ENCODE measurements at regions not wholly inside any gene's neighbourhood (a gene's known extent, or its start where the extent isn't known, plus 50 kb on each side); places are given as distances from the start of the nearest gene placed in this dataset.

DNA sequence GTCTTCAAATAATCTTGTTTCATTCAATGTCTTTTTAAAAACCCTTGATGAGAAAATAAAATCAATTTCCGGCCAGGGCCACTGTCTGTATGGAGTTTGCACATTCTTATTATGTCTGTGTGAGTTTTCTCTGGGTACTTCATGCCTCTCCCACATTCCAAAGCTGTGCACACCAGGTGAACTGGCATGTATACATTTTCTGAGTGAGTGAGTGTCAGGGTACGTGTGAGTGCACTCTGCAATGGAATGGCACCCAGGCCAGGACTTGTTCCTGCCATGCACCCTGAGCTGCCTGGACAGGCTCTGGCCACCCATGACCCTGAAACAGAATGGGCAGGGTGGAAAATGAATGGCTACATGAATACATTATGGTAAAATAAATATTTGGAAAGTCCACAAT, 61.3 kb downstream of the UBE2NL start:
- H3K9me1 ChIP-seq (ENCODE audit: control insufficient read depth, extremely low read depth, insufficient read depth, low read length) = no peaks in the 10 kb centered on the region
- no peaks in the 10 kb centered on the region for H4K20me1 ChIP-seq (ENCODE audit: control insufficient read depth, extremely low read depth, insufficient read depth, low read length)
- H3K4me1 ChIP-seq (ENCODE audit: control insufficient read depth, extremely low read depth, insufficient read depth, low read length) = peaks cover 4% of the 10 kb centered on the region
- TF ChIP-seq, protein P1, sequence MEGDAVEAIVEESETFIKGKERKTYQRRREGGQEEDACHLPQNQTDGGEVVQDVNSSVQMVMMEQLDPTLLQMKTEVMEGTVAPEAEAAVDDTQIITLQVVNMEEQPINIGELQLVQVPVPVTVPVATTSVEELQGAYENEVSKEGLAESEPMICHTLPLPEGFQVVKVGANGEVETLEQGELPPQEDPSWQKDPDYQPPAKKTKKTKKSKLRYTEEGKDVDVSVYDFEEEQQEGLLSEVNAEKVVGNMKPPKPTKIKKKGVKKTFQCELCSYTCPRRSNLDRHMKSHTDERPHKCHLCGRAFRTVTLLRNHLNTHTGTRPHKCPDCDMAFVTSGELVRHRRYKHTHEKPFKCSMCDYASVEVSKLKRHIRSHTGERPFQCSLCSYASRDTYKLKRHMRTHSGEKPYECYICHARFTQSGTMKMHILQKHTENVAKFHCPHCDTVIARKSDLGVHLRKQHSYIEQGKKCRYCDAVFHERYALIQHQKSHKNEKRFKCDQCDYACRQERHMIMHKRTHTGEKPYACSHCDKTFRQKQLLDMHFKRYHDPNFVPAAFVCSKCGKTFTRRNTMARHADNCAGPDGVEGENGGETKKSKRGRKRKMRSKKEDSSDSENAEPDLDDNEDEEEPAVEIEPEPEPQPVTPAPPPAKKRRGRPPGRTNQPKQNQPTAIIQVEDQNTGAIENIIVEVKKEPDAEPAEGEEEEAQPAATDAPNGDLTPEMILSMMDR (optimal IDR thresholded peaks at IDR 0.05 in 1 of 3, IDR thresholded peaks at IDR 0.05 in 1 of 3, conservative IDR thresholded peaks at IDR 0.05 in 1 of 3; ENCODE audit: extremely low read depth in 1 of 3, insufficient read depth in 2 of 3, low read length in 3 of 3) = no peak
- no peak for TF ChIP-seq EZH2 (IDR thresholded peaks at IDR 0.05; ENCODE audit: low read length)
- no peaks in the 10 kb centered on the region for H3K79me2 ChIP-seq (ENCODE audit: control insufficient read depth, insufficient read depth, low read length)
- no peak for FAIRE-seq
- no peak overlapping the region for H3K27ac ChIP-seq (ENCODE audit: control insufficient read depth, insufficient read depth, low read length)
- H3K36me3 ChIP-seq (ENCODE audit: control insufficient read depth in 2 of 2, extremely low read depth in 1 of 2, insufficient read depth in 2 of 2, low read length in 2 of 2) = no peaks in the 10 kb centered on the region
- DNase-seq (ENCODE audit: low read depth, low spot score) = peak; percentile 5
- peak overlapping the region; percentile 63 for H3K4me2 ChIP-seq (ENCODE audit: control insufficient read depth, extremely low read depth, insufficient read depth, low read depth, low read length)
- dilution Hi-C loops (cut with MboI; ENCODE audit: extremely low pct_ligation_motif_present, low sequenced_read_pairs) = no loop called here
- H3K4me3 ChIP-seq (ENCODE audit: control insufficient read depth in 2 of 3, extremely low read depth in 1 of 3, insufficient read depth in 2 of 3, low read depth in 1 of 3, low read length in 3 of 3) = no peak overlapping the region
- no peak overlapping the region for H3K9ac ChIP-seq (ENCODE audit: control insufficient read depth, extremely low read depth, insufficient read depth, low read length)
- H3K9me3 ChIP-seq (ENCODE audit: control insufficient read depth, low read depth, low read length) = no peaks in the 10 kb centered on the region
- no peaks in the 10 kb centered on the region for H3K27me3 ChIP-seq (ENCODE audit: control insufficient read depth, extremely low read depth, insufficient read depth, low read length)
- no peak overlapping the region for H2AFZ ChIP-seq (ENCODE audit: control insufficient read depth, low read length)

DNA sequence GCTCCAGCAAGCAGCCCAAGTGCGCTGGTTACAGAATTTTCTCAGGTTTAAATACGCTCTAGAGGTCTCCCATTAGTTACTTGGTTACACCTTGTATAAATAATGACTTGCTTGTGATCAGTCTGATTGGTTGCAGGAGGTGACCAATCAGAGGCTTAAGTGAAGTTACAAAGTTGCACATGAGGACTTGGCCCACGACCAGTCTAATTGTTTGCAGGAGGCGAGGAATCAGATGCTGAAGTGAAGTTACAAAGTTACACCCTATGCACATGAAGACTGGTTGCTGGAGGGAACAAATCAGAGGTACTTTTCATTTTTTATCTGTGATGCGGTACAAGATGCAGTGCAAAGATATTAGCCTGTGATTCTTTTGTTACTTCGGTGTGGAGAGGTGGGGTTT, 80.7 kb downstream of the UBE2NL start:
- H3K4me1 ChIP-seq (ENCODE audit: control insufficient read depth, extremely low read depth, insufficient read depth, low read length) = no peaks in the 10 kb centered on the region
- no peak for DNase-seq (ENCODE audit: low read depth, low spot score)
- no peak overlapping the region for H3K9ac ChIP-seq (ENCODE audit: control insufficient read depth, extremely low read depth, insufficient read depth, low read length)
- no peak overlapping the region for H3K27ac ChIP-seq (ENCODE audit: control insufficient read depth, insufficient read depth, low read length)
- H3K9me3 ChIP-seq (ENCODE audit: control insufficient read depth, low read depth, low read length) = no peaks in the 10 kb centered on the region
- H3K79me2 ChIP-seq (ENCODE audit: control insufficient read depth, insufficient read depth, low read length) = no peaks in the 10 kb centered on the region
- H3K9me1 ChIP-seq (ENCODE audit: control insufficient read depth, extremely low read depth, insufficient read depth, low read length) = no peaks in the 10 kb centered on the region
- H3K4me2 ChIP-seq (ENCODE audit: control insufficient read depth, extremely low read depth, insufficient read depth, low read depth, low read length) = no peak overlapping the region
- no peak overlapping the region for H2AFZ ChIP-seq (ENCODE audit: control insufficient read depth, low read length)
- H3K27me3 ChIP-seq (ENCODE audit: control insufficient read depth, extremely low read depth, insufficient read depth, low read length) = no peaks in the 10 kb centered on the region
- dilution Hi-C loops (cut with MboI; ENCODE audit: extremely low pct_ligation_motif_present, low sequenced_read_pairs) = no loop called here
- no peaks in the 10 kb centered on the region for H4K20me1 ChIP-seq (ENCODE audit: control insufficient read depth, extremely low read depth, insufficient read depth, low read length)
- TF ChIP-seq, protein P1 (optimal IDR thresholded peaks at IDR 0.05 in 1 of 3, IDR thresholded peaks at IDR 0.05 in 1 of 3, conservative IDR thresholded peaks at IDR 0.05 in 1 of 3; ENCODE audit: extremely low read depth in 1 of 3, insufficient read depth in 2 of 3, low read length in 3 of 3) = no peak
- no peak for TF ChIP-seq EZH2 (IDR thresholded peaks at IDR 0.05; ENCODE audit: low read length)
- H3K4me3 ChIP-seq (ENCODE audit: control insufficient read depth in 2 of 3, extremely low read depth in 1 of 3, insufficient read depth in 2 of 3, low read depth in 1 of 3, low read length in 3 of 3) = no peak overlapping the region
- no peak for FAIRE-seq
- no peaks in the 10 kb centered on the region for H3K36me3 ChIP-seq (ENCODE audit: control insufficient read depth in 2 of 2, extremely low read depth in 1 of 2, insufficient read depth in 2 of 2, low read length in 2 of 2)
